ENCODE measurements at regions not wholly inside any gene's neighbourhood (a gene's known extent, or its start where the extent isn't known, plus 50 kb on each side); places are given as distances from the start of the nearest gene placed in this dataset.
"Not testable (repeated sequence)": the region's sequence is repeated elsewhere in the genome, so short reads cannot be mapped to it uniquely, and the experiment has no call there.

- no peak for DNase-seq (ENCODE audit: extremely low read depth, low read depth)
These were observed 119.0 kb downstream of the GASK1B start for GRCh38 chr4:158053801-158054200.

- DNase-seq (ENCODE audit: extremely low read depth, low read depth) = no peak
These were observed 119.7 kb downstream of the GASK1B start for GRCh38 chr4:158053086-158053485.

- no peak for DNase-seq (ENCODE audit: extremely low read depth, low read depth)
These were observed 121.2 kb downstream of the GASK1B start for GRCh38 chr4:158051401-158052235.

GRCh38 chr4:158050942-158051341 is 121.9 kb downstream of the GASK1B start:
- no peak for DNase-seq (ENCODE audit: extremely low read depth, low read depth)

- DNase-seq (ENCODE audit: extremely low read depth, low read depth) = no peak
These were observed 126.5 kb downstream of the GASK1B start for GRCh38 chr4:158046345-158046744.

GRCh38 chr4:158043971-158044618 is 128.7 kb downstream of the GASK1B start:
- no peak for DNase-seq (ENCODE audit: extremely low read depth, low read depth)

GRCh38 chr4:158042591-158043030 is 130.2 kb downstream of the GASK1B start:
- DNase-seq (ENCODE audit: extremely low read depth, low read depth) = no peak

GRCh38 chr4:158038718-158039117 is 134.1 kb downstream of the GASK1B start:
- no peak for DNase-seq (ENCODE audit: extremely low read depth, low read depth)

GRCh38 chr4:158036998-158037397 is 135.8 kb downstream of the GASK1B start:
- DNase-seq (ENCODE audit: extremely low read depth, low read depth) = no peak

GRCh38 chr4:158035662-158036195 is 137.1 kb downstream of the GASK1B start:
- no peak for DNase-seq (ENCODE audit: extremely low read depth, low read depth)

GRCh38 chr4:158033416-158034120 is 139.3 kb downstream of the GASK1B start:
- no peak for DNase-seq (ENCODE audit: extremely low read depth, low read depth)

GRCh38 chr4:158032733-158033415 is 140.0 kb downstream of the GASK1B start:
- DNase-seq (ENCODE audit: extremely low read depth, low read depth) = no peak

- not testable (repeated sequence) for DNase-seq (ENCODE audit: extremely low read depth, low read depth)
These were observed 144.4 kb downstream of the GASK1B start for GRCh38 chr4:158028381-158028780.

GRCh38 chr4:158025131-158025530 is 147.7 kb downstream of the GASK1B start:
- no peak for DNase-seq (ENCODE audit: extremely low read depth, low read depth)

- peak; percentile 38 for DNase-seq (ENCODE audit: extremely low read depth, low read depth)
These were observed 152.0 kb downstream of the GASK1B start for GRCh38 chr4:158020734-158021346.

- DNase-seq (ENCODE audit: extremely low read depth, low read depth) = peak; percentile 20
These were observed 152.6 kb downstream of the GASK1B start for GRCh38 chr4:158020176-158020575.

GRCh38 chr4:158018831-158019230 is 154.0 kb downstream of the GASK1B start:
- no peak for DNase-seq (ENCODE audit: extremely low read depth, low read depth)

GRCh38 chr4:158018221-158018830 is 154.5 kb downstream of the GASK1B start:
- no peak for DNase-seq (ENCODE audit: extremely low read depth, low read depth)

- DNase-seq (ENCODE audit: extremely low read depth, low read depth) = no peak
These were observed 156.3 kb downstream of the GASK1B start for GRCh38 chr4:158016511-158016910.

GRCh38 chr4:158015241-158015640 is 157.6 kb downstream of the GASK1B start:
- no peak for DNase-seq (ENCODE audit: extremely low read depth, low read depth)

Measured in NCI-H460 (cell line).